T-cell (primary cell): ENCODE measurements at regions not wholly inside any gene's neighbourhood (a gene's known extent, or its start where the extent isn't known, plus 50 kb on each side); places are given as distances from the start of the nearest gene placed in this dataset.
"Not testable (repeated sequence)": the region's sequence is repeated elsewhere in the genome, so short reads cannot be mapped to it uniquely, and the experiment has no call there.

Experiments used
- ATAC-seq, 4 experiments: fragments of 200-7000 bp in 3 of 4; fragments of 150-1000 bp in 1 of 4; cut with Tn5 transposase; replicated peaks in 1 of 4; 1 replicate in 3 of 4; 2 replicates in 1 of 4; pipeline ENCODE4 v1.10.0; 2021; ENCODE audit warnings: moderate library complexity in 3 of 4, mild to moderate bottlenecking in 2 of 4, moderate number of reproducible peaks in 1 of 4
- CTCF ChIA-PET, 2 donors: fragments of 300-600 bp; sonication (Branson Sonifier 250); formaldehyde crosslinking; loops; one replicate each; lab custom pipeline; 2022; ENCODE audit warnings: antibody characterized with exemption in 2 of 2; lab: Charles Lee
- POLR2A ChIA-PET, 2 donors: fragments of 300-600 bp; sonication (Branson Sonifier 250); formaldehyde crosslinking; loops; one replicate each; lab custom pipeline; 2022; ENCODE audit warnings: antibody characterized with exemption in 2 of 2; lab: Charles Lee
- DNase-seq, 35 experiments: peaks; one replicate each; pipeline versions ENCODE4 v3.0.0 to v3.0.0-alpha.2; 2013 to 2023
- H3K27ac ChIP-seq: one replicate; pipeline ENCODE4 v1.5.1; 2013; ENCODE audit warnings: low read length
- H3K27me3 ChIP-seq, 2 experiments: replicated peaks in 1 of 2; 1 replicate in 1 of 2; 2 replicates in 1 of 2; pipeline versions ENCODE4 v1.6.1 to v1.7.0; 2013; ENCODE audit warnings: low read length in 1 of 2, mixed read lengths in 1 of 2; ENCODE audit not compliant: control insufficient read depth in 2 of 2, insufficient read depth in 2 of 2; ENCODE audit errors: extremely low read depth in 1 of 2
- H3K36me3 ChIP-seq, 2 donors: 1 replicate in 1 of 2; 2 replicates in 1 of 2; pipeline versions ENCODE4 v1.6.1 to v1.7.0; 2013; ENCODE audit warnings: low read length in 1 of 2; ENCODE audit not compliant: control insufficient read depth in 2 of 2, insufficient read depth in 1 of 2; ENCODE audit errors: extremely low read depth in 1 of 2
- H3K4me1 ChIP-seq, 2 experiments: 1 replicate in 1 of 2; 2 replicates in 1 of 2; pipeline versions ENCODE4 v1.6.1 to v1.7.0; 2013; ENCODE audit warnings: low read length in 2 of 2, mixed read lengths in 1 of 2; ENCODE audit not compliant: insufficient read depth in 2 of 2, control insufficient read depth in 1 of 2; ENCODE audit errors: extremely low read depth in 1 of 2
- H3K4me3 ChIP-seq, 2 donors: 1 replicate in 1 of 2; 2 replicates in 1 of 2; pipeline versions ENCODE4 v1.5.1 to v1.7.0; 2013; ENCODE audit warnings: mild to moderate bottlenecking in 2 of 2, low read length in 1 of 2, moderate library complexity in 1 of 2; ENCODE audit not compliant: control insufficient read depth in 1 of 2; ENCODE audit errors: extremely low read depth in 1 of 2
- H3K9me3 ChIP-seq: 2 replicates; pipeline ENCODE4 v1.7.0; 2013
- H3K27ac Mint-ChIP-seq, 2 donors: one replicate each; pipeline ENCODE4 v1.8.0; 2020 to 2021; ENCODE audit warnings: mild to moderate bottlenecking in 2 of 2, mixed read lengths in 2 of 2
- H3K27me3 Mint-ChIP-seq, 2 donors: one replicate each; pipeline ENCODE4 v1.8.0; 2021 to 2022; ENCODE audit warnings: mixed read lengths in 2 of 2
- H3K36me3 Mint-ChIP-seq: one replicate; pipeline ENCODE4 v1.8.0; 2021; ENCODE audit warnings: mixed read lengths
- H3K4me1 Mint-ChIP-seq, 3 donors: one replicate each; pipeline ENCODE4 v1.8.0; 2020 to 2022; ENCODE audit warnings: mixed read lengths in 3 of 3, mild to moderate bottlenecking in 1 of 3
- H3K4me3 Mint-ChIP-seq, 3 donors: one replicate each; pipeline ENCODE4 v1.8.0; 2020 to 2022; ENCODE audit warnings: mild to moderate bottlenecking in 3 of 3, mixed read lengths in 3 of 3, moderate library complexity in 3 of 3
- H3K9me3 Mint-ChIP-seq, 3 donors: one replicate each; pipeline ENCODE4 v1.8.0; 2020 to 2022; ENCODE audit warnings: mixed read lengths in 3 of 3
- WGBS: methylation state at CpG from one replicate; pipeline ENCODE4 v1.1.5; 2013; ENCODE audit warnings: missing lambda C conversion rate; ENCODE audit not compliant: insufficient coverage; 5-methylcytosine and 5-hydroxymethylcytosine counted together

DNA sequence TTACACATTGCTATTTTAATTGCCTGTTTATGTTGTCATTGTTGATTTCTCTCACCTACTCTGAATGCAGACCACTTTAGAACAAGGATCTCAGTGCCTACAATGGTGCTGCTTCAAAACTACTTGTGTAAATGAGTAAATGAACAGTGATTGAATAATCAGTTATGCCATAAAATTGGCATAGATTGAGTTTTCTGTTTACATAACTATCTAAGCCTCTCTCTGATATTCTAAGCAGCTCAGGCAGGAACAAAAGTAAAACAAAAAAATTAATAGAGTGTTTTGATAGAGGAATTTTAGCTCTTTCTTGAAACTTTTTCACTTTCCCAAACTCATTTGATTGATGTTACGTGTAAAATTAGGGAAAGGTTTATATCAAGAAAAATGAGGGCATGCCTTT, 232.3 kb upstream of the KITLG start:
- no peaks in the 10 kb centered on the region for H3K4me1 Mint-ChIP-seq
- ATAC-seq (no peak), DNase-seq (no peak)
- no peak overlapping the region for H3K4me3 Mint-ChIP-seq
- ChIA-PET CTCF (no interaction called here), POLR2A (no interaction called here)
- H3K36me3 ChIP-seq: no peaks in the 10 kb centered on the region
- no peaks in the 10 kb centered on the region for H3K27me3 ChIP-seq
- no peaks in the 10 kb centered on the region for H3K27me3 Mint-ChIP-seq
- no peak overlapping the region for H3K27ac Mint-ChIP-seq
- no peak overlapping the region for H3K27ac ChIP-seq
- H3K9me3 ChIP-seq: no peaks in the 10 kb centered on the region
- no peak overlapping the region for H3K4me3 ChIP-seq
- WGBS: no CpG with 5 or more reads among the region's 1 CpG
- peaks cover 0 to 7% (median 0%) of the 10 kb centered on the region in 3 donors for H3K9me3 Mint-ChIP-seq
- no peaks in the 10 kb centered on the region for H3K4me1 ChIP-seq
- H3K36me3 Mint-ChIP-seq: no peaks in the 10 kb centered on the region

DNA sequence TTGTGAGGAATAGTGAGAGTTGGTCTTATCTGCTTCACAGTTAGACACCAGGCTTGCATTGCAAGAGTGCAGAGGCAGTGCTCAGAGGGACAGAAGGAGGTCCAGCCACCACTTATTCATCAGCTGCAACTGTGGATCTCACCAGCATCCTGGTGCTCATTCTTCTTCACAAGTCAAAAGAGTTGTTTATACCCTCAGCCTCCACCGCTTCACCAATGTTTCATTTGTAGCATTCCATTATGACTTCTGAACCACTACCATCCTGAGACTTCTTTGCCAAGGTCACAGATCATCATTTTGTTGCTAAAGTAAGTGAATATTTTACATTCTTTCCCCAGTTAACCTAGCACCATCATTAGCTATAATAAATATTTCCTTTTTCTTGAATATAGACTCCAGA, 230.5 kb upstream of the KITLG start:
- no peak overlapping the region for H3K4me3 Mint-ChIP-seq
- H3K36me3 Mint-ChIP-seq: no peaks in the 10 kb centered on the region
- Histone ChIP-seq H3K4me3 (no peak overlapping the region), H3K9me3 (no peaks in the 10 kb centered on the region), H3K27me3 (no peaks in the 10 kb centered on the region), H3K36me3 (no peaks in the 10 kb centered on the region), H3K4me1 (no peaks in the 10 kb centered on the region), H3K27ac (no peak overlapping the region)
- peaks cover 0 to 7% (median 0%) of the 10 kb centered on the region in 3 donors for H3K9me3 Mint-ChIP-seq
- H3K27ac Mint-ChIP-seq: no peak overlapping the region
- ChIA-PET POLR2A (no interaction called here), CTCF (no interaction called here)
- H3K27me3 Mint-ChIP-seq: no peaks in the 10 kb centered on the region
- no CpG with 5 or more reads among the region's 1 CpG for WGBS
- H3K4me1 Mint-ChIP-seq: no peaks in the 10 kb centered on the region
- no peak for DNase-seq
- ATAC-seq: no peak

DNA sequence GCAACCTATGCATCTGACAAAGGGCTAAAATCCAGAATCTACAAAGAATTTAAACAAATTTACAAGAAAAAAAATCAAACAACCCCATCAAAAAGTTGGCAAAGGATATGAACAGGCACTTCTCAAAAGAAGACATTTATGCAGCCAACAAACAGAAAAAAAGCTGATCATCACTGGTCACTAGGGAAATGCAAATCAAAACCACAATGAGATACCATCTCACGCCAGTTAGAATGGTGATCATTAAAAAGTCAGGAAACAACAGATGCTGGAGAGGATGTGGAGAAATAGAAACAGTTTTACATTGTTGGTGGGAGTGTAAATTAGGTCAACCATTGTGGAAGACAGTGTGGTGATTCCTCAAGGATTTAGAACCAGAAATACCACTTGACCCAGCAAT, 229.6 kb upstream of the KITLG start:
- H3K27ac ChIP-seq, H3K4me3 Mint-ChIP-seq, ATAC-seq, H3K27me3 Mint-ChIP-seq, H3K36me3 ChIP-seq, H3K27ac Mint-ChIP-seq, H3K4me3 ChIP-seq, H3K9me3 ChIP-seq, DNase-seq, H3K27me3 ChIP-seq, H3K4me1 ChIP-seq, CTCF ChIA-PET, POLR2A ChIA-PET, H3K36me3 Mint-ChIP-seq, H3K9me3 Mint-ChIP-seq, H3K4me1 Mint-ChIP-seq: not testable (repeated sequence)
- WGBS: no CpG with 5 or more reads among the region's 1 CpG

DNA sequence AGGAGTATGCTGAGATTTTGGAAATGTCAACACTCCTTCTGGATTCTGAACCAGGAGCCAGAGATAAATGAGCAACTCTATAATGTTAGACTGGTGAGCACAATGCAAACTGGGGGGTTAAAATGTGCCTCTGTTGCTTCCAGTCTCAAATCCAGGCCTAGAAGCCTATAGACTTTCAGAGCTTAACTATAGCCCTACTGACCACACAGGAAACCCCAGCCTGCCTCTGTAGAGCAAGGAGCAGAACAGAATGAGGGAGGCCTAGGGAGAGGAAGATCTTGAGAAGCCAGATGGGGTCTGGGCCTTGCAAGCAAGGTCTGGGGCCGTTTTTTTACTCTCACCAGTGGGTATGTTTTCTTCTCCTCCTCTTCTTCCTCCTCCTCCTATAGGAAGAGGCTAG, 225.4 kb upstream of the KITLG start:
- Mint-ChIP-seq H3K4me3 (no peak overlapping the region), H3K36me3 (no peaks in the 10 kb centered on the region), H3K9me3 (peaks cover 0 to 3% (median 3%) of the 10 kb centered on the region in 3 donors), H3K27me3 (no peaks in the 10 kb centered on the region), H3K27ac (no peak overlapping the region), H3K4me1 (no peaks in the 10 kb centered on the region)
- H3K9me3 ChIP-seq: no peaks in the 10 kb centered on the region
- no peaks in the 10 kb centered on the region for H3K36me3 ChIP-seq
- CTCF ChIA-PET: no interaction called here
- H3K4me3 ChIP-seq: no peak overlapping the region
- POLR2A ChIA-PET: no interaction called here
- H3K4me1 ChIP-seq: no peaks in the 10 kb centered on the region
- H3K27ac ChIP-seq: no peak overlapping the region
- no CpG with 5 or more reads among the region's 1 CpG for WGBS
- H3K27me3 ChIP-seq: no peaks in the 10 kb centered on the region
- ATAC-seq: no peak
- no peak for DNase-seq

DNA sequence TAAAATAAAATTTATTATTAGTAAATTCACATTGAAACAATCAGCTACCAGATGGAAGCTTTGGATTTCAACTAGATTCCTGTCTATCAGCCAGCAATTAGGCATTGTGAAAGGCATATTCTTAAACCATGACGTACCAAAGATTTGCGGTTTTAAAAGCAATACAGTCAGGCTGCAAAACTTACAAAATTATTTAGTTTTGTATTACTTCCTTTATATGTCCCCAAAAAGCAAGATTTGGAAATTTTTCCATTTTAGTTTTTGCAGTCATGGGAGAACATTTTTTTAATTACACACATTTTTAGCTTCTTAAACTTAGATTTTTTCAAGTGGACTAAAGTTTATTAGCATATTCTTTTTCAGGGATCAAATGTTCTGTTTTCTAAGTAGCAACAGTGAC, 225.0 kb upstream of the KITLG start:
- Histone ChIP-seq H3K27me3 (no peaks in the 10 kb centered on the region), H3K9me3 (no peaks in the 10 kb centered on the region), H3K36me3 (no peaks in the 10 kb centered on the region), H3K4me1 (no peaks in the 10 kb centered on the region), H3K4me3 (no peak overlapping the region), H3K27ac (no peak overlapping the region)
- no peaks in the 10 kb centered on the region for H3K4me1 Mint-ChIP-seq
- no peak for ATAC-seq
- no peaks in the 10 kb centered on the region for H3K27me3 Mint-ChIP-seq
- no CpG with 5 or more reads among the region's 2 CpGs for WGBS
- ChIA-PET CTCF (no interaction called here), POLR2A (no interaction called here)
- H3K36me3 Mint-ChIP-seq: no peaks in the 10 kb centered on the region
- H3K4me3 Mint-ChIP-seq: no peak overlapping the region
- H3K9me3 Mint-ChIP-seq: peaks cover 0 to 3% (median 3%) of the 10 kb centered on the region in 3 donors
- no peak overlapping the region for H3K27ac Mint-ChIP-seq
- DNase-seq: no peak

DNA sequence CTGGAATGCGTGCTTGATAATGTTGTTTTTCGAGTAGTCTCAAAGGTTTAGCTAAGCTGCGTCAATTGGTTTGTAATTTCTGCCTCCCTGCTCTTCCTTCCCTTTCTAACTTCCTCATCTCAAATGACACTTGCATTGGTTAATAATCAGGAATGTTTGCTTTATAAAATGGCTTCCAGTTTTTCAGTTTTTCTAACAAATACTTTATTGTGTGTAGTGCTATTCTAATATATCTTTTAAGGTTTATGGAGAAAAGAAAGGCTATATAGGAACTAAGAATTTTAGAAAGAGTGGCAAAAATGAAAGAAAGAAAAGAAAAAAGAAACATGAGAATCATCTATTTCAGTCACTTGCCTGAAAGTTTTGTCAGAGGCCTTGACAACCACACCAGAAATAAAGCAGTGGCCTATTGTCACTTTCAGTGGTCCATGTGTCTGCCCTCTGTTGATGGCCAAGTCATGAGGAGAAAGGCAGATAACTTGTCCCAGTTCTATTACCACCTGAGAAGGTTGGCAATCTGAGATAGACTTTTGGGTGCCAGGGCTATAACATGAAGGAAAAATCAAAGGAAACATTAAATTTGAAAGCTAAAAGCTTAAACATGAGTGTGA, 221.9 kb upstream of the KITLG start:
- POLR2A ChIA-PET: no interaction called here
- no peaks in the 10 kb centered on the region for H3K36me3 Mint-ChIP-seq
- Histone ChIP-seq H3K9me3 (no peaks in the 10 kb centered on the region), H3K27me3 (no peaks in the 10 kb centered on the region), H3K4me3 (no peak overlapping the region), H3K4me1 (no peaks in the 10 kb centered on the region), H3K27ac (no peak overlapping the region), H3K36me3 (no peaks in the 10 kb centered on the region)
- WGBS: no CpG with 5 or more reads among the region's 3 CpGs
- DNase-seq (no peak), ATAC-seq (no peak)
- H3K27ac Mint-ChIP-seq: no peak overlapping the region
- H3K4me1 Mint-ChIP-seq: no peaks in the 10 kb centered on the region
- no peak overlapping the region for H3K4me3 Mint-ChIP-seq
- H3K9me3 Mint-ChIP-seq: peaks cover 0 to 7% (median 0%) of the 10 kb centered on the region in 3 donors
- CTCF ChIA-PET: no interaction called here
- no peaks in the 10 kb centered on the region for H3K27me3 Mint-ChIP-seq
